GM21717 (cell line): ENCODE measurements at regions not wholly inside any gene's neighbourhood (a gene's known extent, or its start where the extent isn't known, plus 50 kb on each side); places are given as distances from the start of the nearest gene placed in this dataset.

Experiments used
- ATAC-seq: cut with Tn5 transposase; IDR thresholded peaks from one replicate; pipeline ENCODE4 v1.9.1; 2021; ENCODE audit warnings: mild to moderate bottlenecking, moderate library complexity; ENCODE audit not compliant: unreplicated experiment

DNA sequence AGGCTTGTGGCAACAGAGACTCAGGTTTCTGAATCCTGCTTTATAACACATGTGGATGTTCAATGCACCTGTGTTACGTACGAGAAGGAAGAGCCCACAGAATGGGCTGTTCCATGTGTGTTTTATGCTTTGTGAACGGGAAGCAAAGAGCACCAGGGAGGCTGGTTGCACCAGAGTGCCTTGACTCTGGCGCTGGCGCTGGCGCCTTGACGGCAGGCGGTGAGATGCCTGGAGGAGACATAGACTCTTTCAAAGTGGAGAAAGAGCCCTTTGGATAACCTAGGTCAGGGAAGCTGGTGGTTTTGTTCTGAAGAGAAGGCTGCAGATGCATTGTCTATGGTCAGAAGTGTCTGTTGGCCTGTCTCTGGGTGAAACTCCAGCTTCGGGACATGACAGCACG is 80.2 kb upstream of the APCDD1 start:
- ATAC-seq, result no peak

DNA sequence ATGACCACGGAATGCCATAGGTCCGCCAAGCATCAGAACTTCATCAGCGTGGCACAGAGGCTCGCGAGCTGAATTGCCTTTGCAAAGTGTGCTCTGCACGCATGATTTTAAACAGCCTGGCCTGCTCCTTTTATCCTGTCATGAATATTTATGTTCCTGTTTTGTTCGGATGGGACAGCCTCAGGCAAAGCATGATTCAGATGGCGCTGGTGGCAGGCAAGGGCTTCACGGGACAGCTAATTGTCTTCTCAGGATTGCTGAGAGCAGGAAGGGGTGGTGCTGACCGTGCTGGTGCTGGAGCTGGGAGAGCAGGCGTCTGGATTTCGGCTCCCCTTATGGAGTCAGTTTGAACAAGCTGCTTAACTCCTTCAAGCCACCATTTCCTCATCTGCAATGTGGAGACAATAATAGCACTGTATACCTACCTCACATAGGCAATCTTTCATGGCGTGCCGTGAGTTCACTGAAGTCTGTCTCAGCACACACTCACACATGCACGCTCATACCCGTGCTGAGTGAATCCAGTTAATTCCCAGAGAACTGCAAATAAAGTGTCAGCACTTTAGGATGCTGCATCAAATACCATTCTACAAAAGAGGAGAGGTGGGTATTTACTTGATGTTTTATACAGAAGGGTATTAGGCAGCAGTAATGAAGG is 79.7 kb upstream of the APCDD1 start:
- ATAC-seq, result no peak

DNA sequence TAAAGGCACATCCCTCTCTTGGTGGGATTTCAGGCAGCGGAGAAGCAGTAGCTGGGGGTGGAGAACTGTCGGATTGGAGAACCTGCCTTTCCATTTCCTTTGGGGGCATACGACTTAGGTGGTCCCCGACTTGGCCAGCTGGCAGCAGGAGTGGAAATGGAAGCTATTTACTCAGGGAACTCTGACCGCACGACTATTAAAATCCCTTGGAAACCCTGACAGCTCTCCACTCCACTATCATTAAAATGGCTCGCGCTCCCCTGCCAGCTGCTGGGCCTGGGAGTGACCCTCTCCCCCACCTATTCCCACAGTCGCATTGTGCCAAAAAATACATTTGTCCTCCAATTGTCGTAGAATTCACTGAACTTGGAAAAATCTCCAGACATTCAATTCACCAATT is 77.7 kb upstream of the APCDD1 start:
- no peak for ATAC-seq

DNA sequence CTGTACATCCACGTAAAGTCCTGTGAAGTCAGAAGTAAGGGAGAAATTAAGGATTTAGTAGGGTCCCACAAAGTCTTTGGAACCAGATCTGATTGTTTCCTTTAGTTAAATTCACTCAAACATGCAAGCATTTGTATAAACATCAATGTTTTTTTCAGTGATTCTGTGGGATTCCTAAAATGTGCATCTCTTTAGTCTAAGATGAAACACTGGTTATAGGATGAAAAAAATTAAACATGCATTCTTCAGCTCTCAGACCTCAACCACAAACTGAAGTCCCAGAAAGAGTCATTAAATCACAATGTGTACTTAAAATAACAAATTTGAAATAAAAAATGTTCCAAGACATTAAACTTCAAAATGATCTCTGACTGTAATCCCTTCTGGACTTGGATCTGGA is 76.5 kb upstream of the APCDD1 start:
- no peak for ATAC-seq

- no peak for ATAC-seq
Measured at GRCh38 chr18:10378688-10379420, 75.6 kb upstream of the APCDD1 start.

GRCh38 chr18:10379522-10379921 is 74.9 kb upstream of the APCDD1 start:
- no peak for ATAC-seq

GRCh38 chr18:10381516-10381915 is 72.9 kb upstream of the APCDD1 start:
- ATAC-seq, result no peak

DNA sequence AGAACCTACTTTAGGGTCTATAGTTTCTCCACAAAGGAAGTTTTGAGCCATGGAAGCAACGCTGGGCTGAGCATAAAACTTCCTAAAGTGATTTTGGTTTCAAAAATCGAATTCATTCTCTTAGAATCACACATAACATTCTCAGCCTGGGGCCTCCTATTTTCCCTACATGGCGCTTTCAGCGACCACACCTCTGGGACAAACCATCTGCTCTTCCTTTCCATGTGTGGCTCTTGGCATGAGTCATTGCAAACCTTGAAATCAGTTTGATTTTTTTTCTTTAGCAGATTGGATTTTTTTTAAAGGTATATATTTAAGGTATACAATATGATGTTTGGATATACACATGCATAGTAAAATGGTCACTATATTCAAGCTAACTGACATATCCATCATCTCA is 72.5 kb upstream of the APCDD1 start:
- ATAC-seq, result no peak

DNA sequence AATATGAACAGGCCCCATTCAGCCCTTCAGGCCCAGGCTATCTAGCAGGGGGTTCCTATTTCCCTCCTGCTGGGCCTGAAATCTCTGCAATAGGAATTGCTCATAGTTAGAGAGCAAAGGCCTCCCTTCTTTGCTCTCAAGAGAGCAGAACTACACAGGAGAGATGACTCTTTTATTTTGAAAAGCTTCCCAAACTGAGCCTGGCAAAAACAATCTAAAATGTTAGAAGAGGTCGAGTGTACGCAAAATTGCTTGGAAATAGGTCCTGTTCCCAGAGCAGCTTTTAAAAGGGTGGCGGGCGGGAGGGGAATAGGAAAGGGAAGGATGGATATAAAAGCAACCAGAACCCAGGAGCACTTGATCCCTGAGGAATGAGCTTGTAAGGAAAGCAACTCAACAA is 68.4 kb upstream of the APCDD1 start:
- ATAC-seq, result no peak

DNA sequence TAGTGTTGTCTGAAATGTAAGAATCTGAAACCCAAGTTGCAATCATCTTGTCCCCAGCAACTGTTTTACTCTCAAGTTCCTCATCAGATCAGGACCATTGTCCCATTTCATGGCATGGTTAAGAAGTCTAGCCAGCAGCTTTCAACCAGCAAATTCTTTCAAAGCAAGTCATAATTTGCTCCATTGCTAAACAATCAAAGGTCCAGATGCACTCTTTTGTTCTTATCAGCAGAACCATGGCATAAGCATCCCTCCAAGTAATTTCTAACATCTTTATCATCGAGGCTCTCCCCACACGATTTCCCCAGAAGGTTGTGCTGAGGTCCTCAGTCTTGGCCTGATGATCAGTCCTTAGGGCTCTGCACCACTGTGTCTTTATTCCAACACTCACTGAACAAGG is 67.5 kb upstream of the APCDD1 start:
- ATAC-seq, result no peak

- ATAC-seq, result no peak
Measured at GRCh38 chr18:10387399-10387798, 67.0 kb upstream of the APCDD1 start.

DNA sequence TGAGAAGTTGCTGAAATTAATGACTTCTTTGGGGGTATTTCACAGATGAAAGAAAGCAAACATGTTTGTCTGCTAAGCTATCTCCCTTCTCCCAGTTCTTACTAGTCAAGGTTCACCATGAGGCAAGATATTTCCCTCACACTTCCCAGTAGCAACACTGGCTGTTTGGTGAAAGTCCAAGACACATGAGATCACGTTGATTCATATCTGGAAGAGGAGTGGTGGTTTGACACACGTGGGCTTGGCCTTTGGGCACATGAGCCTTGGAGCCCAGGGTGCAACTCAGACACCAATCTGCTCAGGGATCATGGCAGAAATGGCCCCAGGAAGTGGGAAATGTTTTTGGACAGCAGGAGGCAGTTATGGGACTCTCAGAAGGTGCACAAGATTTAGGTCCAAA is 66.1 kb upstream of the APCDD1 start:
- ATAC-seq, result no peak

DNA sequence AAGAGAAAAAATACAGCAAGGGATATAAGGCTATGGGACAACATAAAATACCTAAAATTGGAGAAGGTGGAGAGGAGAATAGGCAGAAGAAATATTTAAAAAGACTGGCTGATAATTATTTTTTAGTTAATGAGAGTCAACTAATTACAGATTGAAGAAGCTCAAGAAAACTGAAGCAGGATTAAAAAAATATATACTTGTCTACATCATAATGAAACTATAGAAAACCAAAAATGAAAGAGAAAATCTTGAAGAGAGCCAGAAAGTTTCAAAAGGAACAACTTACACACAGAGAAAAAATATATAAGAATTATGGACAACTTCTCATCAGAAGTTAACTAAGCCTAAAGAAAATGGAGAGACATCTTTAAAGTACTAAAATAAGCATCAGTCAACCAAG is 62.9 kb upstream of the APCDD1 start:
- ATAC-seq, result peak; percentile 72

GRCh38 chr18:10397004-10397403 is 57.4 kb upstream of the APCDD1 start:
- no peak for ATAC-seq

DNA sequence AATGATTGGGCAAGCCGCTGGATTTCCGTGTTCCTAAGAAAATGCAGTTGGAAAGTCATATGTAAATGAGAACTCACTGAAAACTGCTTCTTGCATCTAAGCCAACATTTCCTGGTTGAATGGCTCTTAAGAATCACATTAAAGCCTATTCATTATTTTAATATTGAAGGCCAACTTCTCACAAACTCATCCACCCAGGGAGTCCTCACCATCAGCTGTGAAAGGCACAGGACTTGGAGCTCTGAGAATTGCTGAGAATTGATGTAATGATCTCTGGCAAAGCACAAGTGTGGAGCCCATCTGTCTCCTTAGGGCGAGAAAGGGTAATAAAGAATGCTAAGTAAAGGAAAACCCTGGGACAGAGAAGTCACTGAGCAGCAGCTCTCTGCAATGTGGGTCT is 55.9 kb upstream of the APCDD1 start:
- ATAC-seq, result no peak

GRCh38 chr18:10399465-10399864 is 55.0 kb upstream of the APCDD1 start:
- no peak for ATAC-seq

- ATAC-seq, result no peak
Measured at GRCh38 chr18:10400534-10401307, 53.7 kb upstream of the APCDD1 start.

GRCh38 chr18:10401521-10401920 is 52.9 kb upstream of the APCDD1 start:
- ATAC-seq, result no peak

- ATAC-seq, result no peak
Measured at GRCh38 chr18:10401930-10402329, 52.5 kb upstream of the APCDD1 start.

GRCh38 chr18:10402871-10403559 is 51.4 kb upstream of the APCDD1 start:
- no peak for ATAC-seq

GRCh38 chr18:10403708-10404107 is 50.7 kb upstream of the APCDD1 start:
- no peak for ATAC-seq
